Mesodermal cell (in vitro differentiated cells): ENCODE measurements at regions not wholly inside any gene's neighbourhood (a gene's known extent, or its start where the extent isn't known, plus 50 kb on each side); places are given as distances from the start of the nearest gene placed in this dataset.

Experiments used
- H3K27ac ChIP-seq: 2 replicates; pipeline ENCODE4 v1.7.0; 2013; ENCODE audit warnings: mild to moderate bottlenecking, low read depth, low read length, moderate library complexity; ENCODE audit not compliant: severe bottlenecking
- H3K36me3 ChIP-seq: 2 replicates; pipeline ENCODE4 v1.7.1; 2013; ENCODE audit warnings: mild to moderate bottlenecking, low read length, moderate library complexity; ENCODE audit not compliant: control insufficient read depth, insufficient read depth
- H3K4me1 ChIP-seq: one replicate; pipeline ENCODE4 v1.7.1; 2013; ENCODE audit warnings: mild to moderate bottlenecking, low read length; ENCODE audit not compliant: insufficient read depth, control insufficient read depth, poor library complexity, severe bottlenecking
- H3K4me3 ChIP-seq: 2 replicates; pipeline ENCODE4 v1.7.0; 2013; ENCODE audit warnings: low read length, control low read depth, mild to moderate bottlenecking; ENCODE audit not compliant: insufficient read depth, poor library complexity, severe bottlenecking; ENCODE audit errors: extremely low read depth
- H3K9me3 ChIP-seq: 2 replicates; pipeline ENCODE4 v1.7.1; 2013; ENCODE audit warnings: mild to moderate bottlenecking, low read length, moderate library complexity; ENCODE audit not compliant: control insufficient read depth
- WGBS, 2 experiments: methylation state at CpG; one replicate each; pipeline ENCODE4 v1.1.5; 2013; ENCODE audit warnings: missing lambda C conversion rate in 2 of 2; ENCODE audit not compliant: insufficient coverage in 2 of 2; 5-methylcytosine and 5-hydroxymethylcytosine counted together

GRCh38 chr2:6730649-6731532 lies 134.8 kb downstream of the CMPK2 start:
- no peaks in the 10 kb centered on the region for H3K9me3 ChIP-seq
- no peaks in the 10 kb centered on the region for H3K36me3 ChIP-seq
- WGBS, 2 experiments: 74 to 92% methylated on average over 5 of the region's 5 CpGs
- H3K4me3 ChIP-seq: no peak overlapping the region
- H3K27ac ChIP-seq: no peak overlapping the region
- H3K4me1 ChIP-seq: no peaks in the 10 kb centered on the region

DNA sequence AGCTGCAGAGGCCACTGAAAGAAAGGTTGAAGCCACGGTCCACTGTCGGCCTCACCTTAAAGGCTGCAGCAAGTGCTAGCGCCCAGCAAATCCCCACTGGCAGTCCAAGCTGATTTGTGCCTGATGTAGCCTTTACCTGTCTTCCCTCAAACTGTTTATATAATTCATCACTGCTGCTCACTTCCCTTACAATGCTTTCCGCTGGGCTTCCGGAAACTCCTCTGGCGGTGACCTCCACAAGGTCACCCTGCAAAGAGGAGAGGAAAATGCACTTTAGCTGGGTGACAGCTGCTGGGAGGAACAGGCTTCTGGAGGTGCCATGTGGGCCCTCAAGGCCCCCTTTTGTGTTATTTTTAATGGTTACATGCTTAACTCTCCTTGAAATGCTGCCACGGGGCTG lies 126.2 kb downstream of the CMPK2 start:
- H3K9me3 ChIP-seq: no peaks in the 10 kb centered on the region
- no peaks in the 10 kb centered on the region for H3K36me3 ChIP-seq
- H3K4me3 ChIP-seq: no peak overlapping the region
- no peak overlapping the region for H3K27ac ChIP-seq
- H3K4me1 ChIP-seq: peaks cover 4% of the 10 kb centered on the region
- 92 to 99% methylated on average over 6 to 7 of the region's 7 CpGs for WGBS, 2 experiments

DNA sequence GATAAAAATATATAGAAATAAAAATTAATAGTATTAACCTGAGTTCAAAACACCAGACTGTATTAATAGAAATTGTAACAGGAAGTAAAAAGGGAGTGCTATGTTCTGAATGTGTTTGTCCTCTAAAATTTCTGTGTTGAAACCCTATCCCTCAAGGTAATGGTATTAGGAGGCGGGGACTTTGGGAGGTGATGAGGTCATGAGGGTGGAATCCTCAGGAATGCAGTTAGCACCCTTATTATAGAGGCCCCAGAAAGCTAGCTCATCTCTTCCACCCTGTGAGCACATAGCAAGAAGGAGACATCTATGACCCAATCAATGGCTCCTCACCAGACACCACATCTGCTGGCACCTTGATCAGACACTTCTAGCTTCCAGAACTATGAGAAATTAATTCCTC lies 124.5 kb downstream of the CMPK2 start:
- Histone ChIP-seq H3K36me3 (no peaks in the 10 kb centered on the region), H3K27ac (no peak overlapping the region), H3K9me3 (no peaks in the 10 kb centered on the region), H3K4me3 (no peak overlapping the region), H3K4me1 (peaks cover 4% of the 10 kb centered on the region)
- WGBS, 2 experiments: 100% methylated on average over 1 of the region's 1 CpG; no CpG with 5 or more reads in 1 of the 2 experiments

GRCh38 chr2:6744038-6744437 lies 121.7 kb downstream of the CMPK2 start:
- 83 to 100% methylated on average over 1 to 2 of the region's 4 CpGs for WGBS, 2 experiments
- Histone ChIP-seq H3K4me3 (no peak overlapping the region), H3K36me3 (no peaks in the 10 kb centered on the region), H3K9me3 (no peaks in the 10 kb centered on the region), H3K4me1 (peaks cover 4% of the 10 kb centered on the region), H3K27ac (no peak overlapping the region)

- Histone ChIP-seq H3K9me3 (no peaks in the 10 kb centered on the region), H3K4me1 (no peaks in the 10 kb centered on the region), H3K36me3 (no peaks in the 10 kb centered on the region), H3K27ac (no peak overlapping the region), H3K4me3 (no peak overlapping the region)
- no CpG with 5 or more reads among the region's 1 CpG for WGBS, 2 experiments
Measured at GRCh38 chr2:6747433-6747832, 118.3 kb downstream of the CMPK2 start.

DNA sequence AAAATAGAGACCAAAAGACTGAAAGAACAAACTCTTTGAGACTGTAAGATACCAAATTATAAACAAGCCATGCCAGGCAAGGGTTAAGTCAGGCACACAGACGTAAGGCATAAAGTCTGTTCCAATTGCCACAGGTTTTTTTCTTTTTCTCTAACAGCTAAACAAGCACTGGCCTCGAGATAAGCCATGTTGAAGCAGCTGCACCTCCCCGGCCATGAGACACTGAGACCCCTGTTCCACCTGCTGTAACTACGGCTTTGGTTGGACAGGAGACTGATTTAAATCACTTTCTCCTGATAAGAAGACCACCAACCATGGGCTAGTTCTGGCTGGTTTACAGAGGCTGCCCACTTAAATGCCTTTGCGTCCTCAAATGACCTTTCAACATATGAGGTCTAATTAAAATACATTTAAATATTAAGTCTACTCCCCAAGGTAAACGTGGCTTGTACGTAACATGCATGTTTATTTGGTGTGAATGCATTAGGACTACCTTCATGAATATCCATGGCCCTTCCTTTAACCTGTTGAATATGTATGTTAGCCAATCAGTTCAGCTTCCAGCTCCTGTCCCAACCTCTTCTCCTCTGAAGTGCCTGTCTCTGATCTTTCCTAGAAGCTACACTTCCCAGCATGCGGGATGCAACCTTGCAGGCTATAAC lies 117.2 kb downstream of the CMPK2 start:
- WGBS, 2 experiments: 66 to 77% methylated on average over 4 of the region's 8 CpGs
- Histone ChIP-seq H3K9me3 (no peaks in the 10 kb centered on the region), H3K27ac (no peak overlapping the region), H3K4me3 (no peak overlapping the region), H3K36me3 (no peaks in the 10 kb centered on the region), H3K4me1 (no peaks in the 10 kb centered on the region)

- Histone ChIP-seq H3K27ac (no peak overlapping the region), H3K9me3 (no peaks in the 10 kb centered on the region), H3K4me1 (no peaks in the 10 kb centered on the region), H3K4me3 (no peak overlapping the region), H3K36me3 (no peaks in the 10 kb centered on the region)
- WGBS, 2 experiments: 70 to 82% methylated on average over 2 of the region's 2 CpGs
Measured at GRCh38 chr2:6749962-6750361, 115.7 kb downstream of the CMPK2 start.

DNA sequence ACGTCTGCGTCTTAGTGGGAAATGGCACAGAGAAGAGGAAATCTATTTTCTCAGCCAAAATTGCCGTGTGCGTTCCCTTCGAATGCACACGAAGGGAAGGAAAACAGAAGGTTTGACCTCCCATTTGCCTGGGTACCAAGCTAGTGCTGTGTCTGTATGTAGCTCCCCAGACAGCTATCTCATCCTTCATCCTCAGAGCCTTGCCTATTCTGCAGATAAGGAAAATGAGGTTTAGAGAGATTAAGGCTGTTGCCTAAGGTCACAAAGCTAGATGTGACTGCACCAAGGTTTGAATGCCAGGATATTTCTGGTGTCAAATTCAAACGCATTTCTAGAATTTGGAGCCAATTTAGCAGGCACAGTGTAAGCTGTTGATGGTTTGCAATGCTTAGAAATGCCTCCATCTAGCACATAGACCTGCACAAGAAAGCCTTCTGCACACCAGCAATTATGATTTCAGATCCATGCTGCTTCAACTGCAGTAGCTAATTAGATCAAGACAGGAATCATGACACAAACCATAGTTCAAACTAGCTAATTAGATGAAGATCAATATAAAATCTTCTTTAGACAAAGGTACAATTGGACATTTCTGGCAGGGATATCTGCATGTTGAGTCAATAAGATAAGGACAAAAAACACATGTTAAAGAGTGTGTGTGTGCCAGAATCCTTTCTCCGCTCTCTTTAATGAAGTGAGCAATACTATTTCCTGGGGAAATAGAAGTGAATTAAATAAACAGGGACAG lies 115.1 kb downstream of the CMPK2 start:
- no peaks in the 10 kb centered on the region for H3K9me3 ChIP-seq
- H3K4me1 ChIP-seq: no peaks in the 10 kb centered on the region
- no peak overlapping the region for H3K4me3 ChIP-seq
- H3K27ac ChIP-seq: no peak overlapping the region
- 96 to 97% methylated on average over 7 to 8 of the region's 8 CpGs for WGBS, 2 experiments
- H3K36me3 ChIP-seq: no peaks in the 10 kb centered on the region

DNA sequence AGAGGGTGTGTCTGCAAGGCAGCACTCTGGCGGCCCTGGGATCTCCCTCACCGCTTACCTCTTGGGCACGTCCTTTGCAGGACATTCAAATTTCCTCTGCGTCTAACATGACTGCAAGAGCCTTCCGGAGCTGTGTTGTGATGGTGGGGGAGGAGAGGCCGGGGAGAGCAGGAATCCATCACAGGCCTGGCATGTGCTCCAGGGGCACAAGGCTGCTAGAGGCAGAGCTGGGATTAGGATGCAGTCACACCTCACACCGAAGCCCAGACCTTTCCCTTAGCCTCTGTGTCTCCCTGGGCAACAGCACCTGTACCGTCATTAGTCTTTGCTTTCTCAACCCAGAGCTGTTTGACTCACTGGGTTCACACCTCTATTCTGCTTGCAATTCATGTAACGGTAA lies 111.3 kb downstream of the CMPK2 start:
- Histone ChIP-seq H3K4me1 (no peaks in the 10 kb centered on the region), H3K4me3 (no peak overlapping the region), H3K36me3 (no peaks in the 10 kb centered on the region), H3K9me3 (no peaks in the 10 kb centered on the region), H3K27ac (no peak overlapping the region)
- WGBS, 2 experiments: 69 to 75% methylated on average over 2 to 7 of the region's 9 CpGs

GRCh38 chr2:6755456-6755855 lies 110.3 kb downstream of the CMPK2 start:
- no peaks in the 10 kb centered on the region for H3K9me3 ChIP-seq
- H3K4me1 ChIP-seq: no peaks in the 10 kb centered on the region
- WGBS, 2 experiments: 91 to 100% methylated on average over 3 to 5 of the region's 6 CpGs
- H3K27ac ChIP-seq: no peak overlapping the region
- no peaks in the 10 kb centered on the region for H3K36me3 ChIP-seq
- H3K4me3 ChIP-seq: no peak overlapping the region
